SU-DHL-6 (cell line): ENCODE measurements at regions not wholly inside any gene's neighbourhood (a gene's known extent, or its start where the extent isn't known, plus 50 kb on each side); places are given as distances from the start of the nearest gene placed in this dataset.

Source experiments
- H2AFZ ChIP-seq: fragments of 200-600 bp; sonication (generic); 2 replicates; pipeline ENCODE4 v1.6.1; 2014; ENCODE audit warnings: low read depth, mild to moderate bottlenecking, moderate library complexity, mixed read lengths, antibody characterized with exemption, low read length; ENCODE audit not compliant: severe bottlenecking
- H3F3A ChIP-seq: fragments of 200-600 bp; shearing (Covaris generic); 2 replicates; pipeline ENCODE4 v1.6.0; 2016; ENCODE audit warnings: antibody characterized with exemption, mild to moderate bottlenecking; ENCODE audit not compliant: insufficient read depth
- H3K27ac ChIP-seq: fragments of 200-600 bp; sonication (generic); 2 replicates; pipeline ENCODE4 v1.5.1; 2016; ENCODE audit warnings: low read depth, mild to moderate bottlenecking, low read length, moderate library complexity, mixed read lengths
- H3K27me3 ChIP-seq: fragments of 200-600 bp; sonication (generic), shearing (Covaris generic); 2 replicates; pipeline ENCODE4 v1.6.0; 2014; ENCODE audit warnings: mild to moderate bottlenecking, low read length
- H3K36me3 ChIP-seq: fragments of 200-600 bp; sonication (generic); 2 replicates; pipeline ENCODE4 v1.6.1; 2014; ENCODE audit warnings: mild to moderate bottlenecking, low read length, mixed read lengths
- H3K4me2 ChIP-seq: fragments of 300-600, 200-600 bp; shearing (Covaris generic), sonication (generic); 2 replicates; pipeline ENCODE4 v1.6.0; 2014; ENCODE audit warnings: low read length, low read depth, mild to moderate bottlenecking; ENCODE audit not compliant: poor library complexity, severe bottlenecking
- H3K4me3 ChIP-seq: fragments of 200-600 bp; sonication (generic); 2 replicates; pipeline ENCODE4 v1.5.1; 2014; ENCODE audit warnings: antibody characterized with exemption, low read length, mild to moderate bottlenecking, mixed read lengths; ENCODE audit not compliant: insufficient read depth, poor library complexity, severe bottlenecking
- H3K79me2 ChIP-seq: fragments of 200-600 bp; sonication (generic); 2 replicates; pipeline ENCODE4 v1.6.1; 2014; ENCODE audit warnings: mild to moderate bottlenecking, low read length, moderate library complexity; ENCODE audit not compliant: insufficient read depth
- H3K9ac ChIP-seq: fragments of 200-600 bp; sonication (generic); 2 replicates; pipeline ENCODE4 v1.7.0; 2014; ENCODE audit warnings: mild to moderate bottlenecking, low read length
- H3K9me2 ChIP-seq: fragments of 200-600 bp; sonication (generic); replicated peaks from 2 replicates; pipeline ENCODE4 v1.6.1; 2014; ENCODE audit warnings: low read length; ENCODE audit not compliant: insufficient read depth
- H3K9me3 ChIP-seq: fragments of 200-600 bp; sonication (generic); 2 replicates; pipeline ENCODE4 v1.6.1; 2014; ENCODE audit warnings: low read length, mixed read lengths; ENCODE audit not compliant: insufficient read depth
- H4K20me1 ChIP-seq: fragments of 200-600 bp; sonication (generic); 2 replicates; pipeline ENCODE4 v1.6.1; 2014; ENCODE audit warnings: low read depth, mild to moderate bottlenecking, antibody characterized with exemption, low read length, moderate library complexity, mixed read lengths
- EZH2phosphoT487 ChIP-seq: fragments of 200-600 bp; sonication (generic), shearing (Covaris generic); conservative IDR thresholded peaks from 2 replicates; pipeline ENCODE4 v1.6.1; 2018; ENCODE audit warnings: mild to moderate bottlenecking, antibody characterized with exemption, low read length, moderate library complexity, mixed read lengths
- TF ChIP-seq, protein P1 (sequence below): fragments of 200-600 bp; sonication (generic); IDR thresholded peaks from one replicate; pipeline ENCODE4 v1.5.1; 2017; ENCODE audit warnings: antibody characterized with exemption, mild to moderate bottlenecking, low read length, moderate library complexity; ENCODE audit not compliant: insufficient read depth, poor library complexity, severe bottlenecking

- no peak overlapping the region for H3K27ac ChIP-seq
- H3K27me3 ChIP-seq: no peaks in the 10 kb centered on the region
- no peak overlapping the region for H3K4me3 ChIP-seq
- H3K9ac ChIP-seq: no peak overlapping the region
- no peak overlapping the region for H3K4me2 ChIP-seq
- H3K79me2 ChIP-seq: no peaks in the 10 kb centered on the region
- no peaks in the 10 kb centered on the region for H3K36me3 ChIP-seq
- H3K9me2 ChIP-seq: no peaks in the 10 kb centered on the region
- no peaks in the 10 kb centered on the region for H3F3A ChIP-seq
- no peak overlapping the region for H2AFZ ChIP-seq
- TF ChIP-seq EZH2phosphoT487: no peak
- TF ChIP-seq, protein P1, sequence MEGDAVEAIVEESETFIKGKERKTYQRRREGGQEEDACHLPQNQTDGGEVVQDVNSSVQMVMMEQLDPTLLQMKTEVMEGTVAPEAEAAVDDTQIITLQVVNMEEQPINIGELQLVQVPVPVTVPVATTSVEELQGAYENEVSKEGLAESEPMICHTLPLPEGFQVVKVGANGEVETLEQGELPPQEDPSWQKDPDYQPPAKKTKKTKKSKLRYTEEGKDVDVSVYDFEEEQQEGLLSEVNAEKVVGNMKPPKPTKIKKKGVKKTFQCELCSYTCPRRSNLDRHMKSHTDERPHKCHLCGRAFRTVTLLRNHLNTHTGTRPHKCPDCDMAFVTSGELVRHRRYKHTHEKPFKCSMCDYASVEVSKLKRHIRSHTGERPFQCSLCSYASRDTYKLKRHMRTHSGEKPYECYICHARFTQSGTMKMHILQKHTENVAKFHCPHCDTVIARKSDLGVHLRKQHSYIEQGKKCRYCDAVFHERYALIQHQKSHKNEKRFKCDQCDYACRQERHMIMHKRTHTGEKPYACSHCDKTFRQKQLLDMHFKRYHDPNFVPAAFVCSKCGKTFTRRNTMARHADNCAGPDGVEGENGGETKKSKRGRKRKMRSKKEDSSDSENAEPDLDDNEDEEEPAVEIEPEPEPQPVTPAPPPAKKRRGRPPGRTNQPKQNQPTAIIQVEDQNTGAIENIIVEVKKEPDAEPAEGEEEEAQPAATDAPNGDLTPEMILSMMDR: no peak
- no peaks in the 10 kb centered on the region for H3K9me3 ChIP-seq
- no peaks in the 10 kb centered on the region for H4K20me1 ChIP-seq
Measured at GRCh38 chr7:46205478-46205877, 284.4 kb upstream of the IGFBP3 start.

DNA sequence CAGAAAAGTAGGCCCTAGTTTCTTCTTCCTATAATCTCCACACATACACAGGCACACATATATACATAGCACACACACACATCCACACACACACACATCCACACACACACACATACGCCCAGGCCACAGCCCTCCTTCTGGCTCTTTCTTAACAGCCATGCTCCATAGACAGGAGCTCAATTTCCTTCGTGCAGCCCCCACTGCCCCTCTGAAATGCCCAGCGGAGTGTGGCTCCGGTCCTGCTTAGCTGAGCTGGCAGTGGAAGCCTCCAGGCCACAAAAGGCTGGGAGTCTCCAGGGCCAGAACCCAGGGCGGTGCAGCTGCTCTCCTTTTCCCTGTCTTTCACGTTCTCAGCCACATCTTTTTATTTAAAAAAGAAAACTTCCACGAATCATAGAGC lies 282.9 kb upstream of the IGFBP3 start:
- Histone ChIP-seq H3K9ac (no peak overlapping the region), H3K27ac (no peak overlapping the region), H3K4me2 (no peak overlapping the region), H3K9me3 (no peaks in the 10 kb centered on the region), H3K4me3 (no peak overlapping the region), H3K9me2 (no peaks in the 10 kb centered on the region), H3F3A (no peaks in the 10 kb centered on the region), H3K27me3 (no peaks in the 10 kb centered on the region), H3K79me2 (no peaks in the 10 kb centered on the region), H4K20me1 (no peaks in the 10 kb centered on the region), H2AFZ (no peak overlapping the region), H3K36me3 (no peaks in the 10 kb centered on the region)
- TF ChIP-seq, protein P1: no peak
- TF ChIP-seq EZH2phosphoT487: no peak

DNA sequence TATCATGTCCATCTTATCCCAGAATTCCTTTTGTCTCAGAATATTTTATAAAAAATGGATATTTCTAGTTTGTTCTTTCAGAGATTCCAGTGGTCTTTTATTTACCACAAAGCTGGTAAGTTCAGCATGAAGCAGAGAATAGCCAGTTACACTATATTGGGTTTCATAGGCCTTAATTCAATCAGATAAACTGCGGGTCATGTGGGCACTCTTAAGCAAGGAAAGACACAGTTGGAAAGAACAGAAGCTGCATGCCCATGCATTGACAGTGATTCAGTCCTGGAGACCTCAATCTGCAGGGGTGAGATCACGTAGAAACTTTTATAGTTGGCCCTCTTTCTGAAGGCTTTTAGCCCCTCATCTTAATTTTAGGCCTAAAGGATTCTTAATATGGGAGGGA lies 281.3 kb upstream of the IGFBP3 start:
- Histone ChIP-seq H3K9ac (no peak overlapping the region), H3K4me2 (no peak overlapping the region), H3K27me3 (no peaks in the 10 kb centered on the region), H3K27ac (no peak overlapping the region), H3K9me3 (no peaks in the 10 kb centered on the region), H3K9me2 (no peaks in the 10 kb centered on the region), H4K20me1 (no peaks in the 10 kb centered on the region), H3K79me2 (no peaks in the 10 kb centered on the region), H2AFZ (no peak overlapping the region), H3K4me3 (no peak overlapping the region), H3K36me3 (no peaks in the 10 kb centered on the region), H3F3A (no peaks in the 10 kb centered on the region)
- TF ChIP-seq EZH2phosphoT487: no peak
- TF ChIP-seq, protein P1: no peak

DNA sequence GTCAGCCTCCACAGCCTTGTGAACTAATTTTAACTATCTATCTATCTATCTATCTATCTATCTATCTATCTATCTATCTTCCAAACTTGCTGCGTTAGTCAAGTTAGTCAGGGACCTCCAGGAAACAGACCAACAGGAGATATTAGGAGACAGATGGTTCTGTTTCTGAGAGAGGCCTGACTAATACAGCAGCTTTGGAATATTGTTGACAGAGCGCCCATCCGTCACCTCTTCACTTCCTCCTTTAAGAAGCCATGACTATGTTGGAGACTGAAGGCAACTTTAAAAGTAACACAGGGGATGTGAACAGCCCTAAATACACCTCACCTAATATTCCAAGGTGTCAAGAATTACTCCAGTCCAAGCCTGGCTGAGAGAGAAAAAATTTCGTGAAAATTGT lies 280.9 kb upstream of the IGFBP3 start:
- Histone ChIP-seq H3K9me3 (no peaks in the 10 kb centered on the region), H3K27me3 (no peaks in the 10 kb centered on the region), H2AFZ (no peak overlapping the region), H3K27ac (no peak overlapping the region), H3K9ac (no peak overlapping the region), H3F3A (no peaks in the 10 kb centered on the region), H4K20me1 (no peaks in the 10 kb centered on the region), H3K79me2 (no peaks in the 10 kb centered on the region), H3K4me3 (no peak overlapping the region), H3K4me2 (no peak overlapping the region), H3K9me2 (no peaks in the 10 kb centered on the region), H3K36me3 (no peaks in the 10 kb centered on the region)
- no peak for TF ChIP-seq EZH2phosphoT487
- TF ChIP-seq, protein P1: no peak
